HG03196 (cell line): ENCODE measurements at regions not wholly inside any gene's neighbourhood (a gene's known extent, or its start where the extent isn't known, plus 50 kb on each side); places are given as distances from the start of the nearest gene placed in this dataset.
"Not testable (repeated sequence)": the region's sequence is repeated elsewhere in the genome, so short reads cannot be mapped to it uniquely, and the experiment has no call there.

Experiments used
- ATAC-seq: cut with Tn5 transposase; IDR thresholded peaks from one replicate; pipeline ENCODE4 v1.9.1; 2021; ENCODE audit not compliant: unreplicated experiment

GRCh38 chr13:54390841-54391240, 1362.2 kb downstream of the OLFM4 start:
- ATAC-seq = no peak

DNA sequence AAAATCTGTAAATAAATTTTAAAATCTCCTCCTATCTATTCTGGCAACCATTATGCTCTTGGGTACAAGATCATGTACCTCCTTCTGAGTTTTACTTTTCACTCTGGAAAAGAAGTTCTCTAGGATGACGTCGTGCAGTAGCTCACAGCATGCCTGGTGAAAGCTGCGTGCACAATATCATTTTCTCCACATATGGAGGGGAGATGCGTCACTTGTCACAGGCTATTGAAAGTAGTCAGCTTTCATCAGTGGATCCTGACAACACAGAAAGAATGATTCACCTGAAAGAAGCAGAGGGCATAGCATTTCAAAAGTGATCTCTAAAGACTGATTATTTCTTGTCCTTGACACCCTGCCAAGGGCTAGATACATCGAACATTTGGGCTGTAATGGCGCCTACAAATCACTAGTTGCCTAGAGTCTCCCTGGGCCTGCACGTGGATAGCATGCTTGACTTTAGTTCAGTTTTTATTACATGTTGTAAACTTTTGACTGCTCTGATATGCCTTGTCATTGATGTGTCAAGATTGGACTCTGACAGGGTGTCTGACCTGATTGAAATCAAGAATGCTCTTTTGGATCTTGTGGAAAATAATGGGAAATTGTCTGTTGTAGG, 1365.6 kb downstream of the OLFM4 start:
- ATAC-seq = no peak

DNA sequence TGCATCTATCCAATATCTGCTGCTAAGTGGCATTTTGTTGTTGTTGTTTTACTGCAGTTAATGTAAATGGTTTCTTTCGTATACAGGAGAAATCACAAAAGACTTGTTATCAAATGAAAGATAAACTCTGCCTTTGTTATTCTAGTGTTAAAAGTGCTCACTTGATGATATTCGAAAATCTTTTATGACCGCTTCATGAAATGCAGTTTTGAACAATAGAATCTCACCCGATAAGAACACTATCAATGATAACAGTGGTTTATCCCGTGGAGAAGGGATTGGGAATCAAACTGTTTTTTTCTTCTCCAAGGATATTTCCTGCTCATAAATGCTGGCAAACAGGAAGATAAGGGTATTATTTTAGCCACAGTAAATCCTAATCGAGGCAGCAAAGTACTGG, 1366.3 kb downstream of the OLFM4 start:
- no peak for ATAC-seq

GRCh38 chr13:54402495-54402894, 1373.9 kb downstream of the OLFM4 start:
- ATAC-seq = no peak

DNA sequence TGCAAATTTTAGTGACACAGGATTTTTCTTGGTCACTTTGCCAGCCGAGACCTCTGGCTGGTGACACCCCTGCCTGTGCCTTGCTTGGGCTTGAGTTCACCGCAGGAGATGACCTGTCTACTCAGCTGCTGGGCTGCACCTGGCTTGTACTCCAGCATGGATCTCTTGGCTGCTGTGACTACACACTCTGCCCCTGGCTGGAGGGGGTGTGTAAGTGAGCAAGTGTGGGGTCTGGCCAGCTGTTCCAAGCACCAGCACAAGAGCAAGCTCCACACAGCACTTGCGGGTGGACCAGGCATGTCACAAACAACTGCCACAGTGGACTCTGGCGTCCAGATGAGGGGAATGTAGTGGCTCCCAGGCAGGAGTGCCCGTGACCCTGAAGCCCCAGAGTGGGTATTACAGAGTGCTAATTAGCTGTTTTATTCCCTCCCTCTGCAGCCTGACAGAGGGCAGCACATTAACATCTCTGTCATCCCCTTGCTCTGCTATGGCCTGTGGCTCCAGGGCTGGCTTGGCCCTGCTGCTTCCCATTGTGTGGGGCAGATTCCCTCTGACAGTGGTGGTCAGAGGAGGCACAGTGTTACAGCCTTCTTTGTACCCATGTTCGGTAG, 1387.2 kb downstream of the OLFM4 start:
- no peak for ATAC-seq

- ATAC-seq = not testable (repeated sequence)
Observed at GRCh38 chr13:54422946-54423345, 1394.3 kb downstream of the OLFM4 start.

DNA sequence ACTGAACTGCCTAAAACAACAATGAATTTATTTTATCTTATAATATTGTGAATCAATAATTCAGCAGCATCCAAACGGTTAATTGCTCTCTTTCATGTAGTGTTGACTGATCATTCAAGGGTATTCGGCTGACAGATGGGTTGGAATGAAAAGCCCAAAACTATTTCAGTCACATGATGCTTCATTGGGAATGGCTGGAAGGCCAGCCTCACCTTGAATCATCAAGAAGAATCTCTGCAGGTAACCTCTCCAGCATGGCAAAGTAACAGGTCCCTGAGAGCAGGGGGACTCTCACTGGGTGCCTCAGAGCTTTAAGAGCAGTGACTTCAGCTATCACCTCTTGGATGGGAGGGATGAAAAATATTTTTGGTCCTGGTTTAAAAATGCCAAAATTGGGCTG, 1395.7 kb downstream of the OLFM4 start:
- ATAC-seq = no peak

- ATAC-seq = no peak
Observed at GRCh38 chr13:54433493-54434206, 1405.0 kb downstream of the OLFM4 start.

- not testable (repeated sequence) for ATAC-seq
Observed at GRCh38 chr13:54440853-54441400, 1412.3 kb downstream of the OLFM4 start.

DNA sequence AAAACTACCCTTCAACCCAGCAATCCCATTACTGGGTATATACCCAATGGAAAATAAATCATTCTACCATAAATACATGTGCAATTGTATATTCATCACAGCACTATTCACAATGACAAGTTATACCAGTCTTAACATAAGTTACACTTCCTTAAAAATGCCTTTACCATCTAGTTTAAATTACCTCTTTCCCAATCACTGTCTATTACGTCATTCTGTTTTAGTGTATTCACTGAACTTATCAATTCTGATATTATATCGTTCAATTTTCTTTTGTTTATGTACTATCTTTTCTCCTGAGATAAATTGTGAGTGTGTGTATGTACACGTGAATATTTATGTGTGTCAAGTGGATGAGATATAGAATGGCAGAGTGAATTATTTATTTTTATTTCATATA, 1416.8 kb downstream of the OLFM4 start:
- no peak for ATAC-seq

GRCh38 chr13:54445865-54446264, 1417.3 kb downstream of the OLFM4 start:
- no peak for ATAC-seq

- no peak for ATAC-seq
Observed at GRCh38 chr13:54449922-54450321, 1421.3 kb downstream of the OLFM4 start.

DNA sequence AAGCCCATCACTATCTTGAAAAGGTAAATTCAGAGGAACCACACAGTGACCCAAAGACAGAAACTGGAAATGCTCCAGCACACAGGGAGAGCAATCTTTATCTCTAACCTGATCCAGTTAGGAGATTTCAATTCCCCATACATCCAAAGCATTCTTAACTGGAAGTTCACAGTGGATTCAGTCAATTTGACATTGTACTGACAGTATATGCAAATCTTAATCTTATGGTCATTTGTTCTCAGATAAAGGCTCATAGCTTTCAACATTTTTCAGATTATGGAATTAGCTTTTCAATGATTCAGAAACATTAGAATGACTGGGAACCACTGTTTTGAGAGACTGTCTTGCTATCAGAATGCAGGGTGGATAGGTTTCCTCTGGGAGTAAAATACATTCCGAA, 1455.6 kb downstream of the OLFM4 start:
- no peak for ATAC-seq

DNA sequence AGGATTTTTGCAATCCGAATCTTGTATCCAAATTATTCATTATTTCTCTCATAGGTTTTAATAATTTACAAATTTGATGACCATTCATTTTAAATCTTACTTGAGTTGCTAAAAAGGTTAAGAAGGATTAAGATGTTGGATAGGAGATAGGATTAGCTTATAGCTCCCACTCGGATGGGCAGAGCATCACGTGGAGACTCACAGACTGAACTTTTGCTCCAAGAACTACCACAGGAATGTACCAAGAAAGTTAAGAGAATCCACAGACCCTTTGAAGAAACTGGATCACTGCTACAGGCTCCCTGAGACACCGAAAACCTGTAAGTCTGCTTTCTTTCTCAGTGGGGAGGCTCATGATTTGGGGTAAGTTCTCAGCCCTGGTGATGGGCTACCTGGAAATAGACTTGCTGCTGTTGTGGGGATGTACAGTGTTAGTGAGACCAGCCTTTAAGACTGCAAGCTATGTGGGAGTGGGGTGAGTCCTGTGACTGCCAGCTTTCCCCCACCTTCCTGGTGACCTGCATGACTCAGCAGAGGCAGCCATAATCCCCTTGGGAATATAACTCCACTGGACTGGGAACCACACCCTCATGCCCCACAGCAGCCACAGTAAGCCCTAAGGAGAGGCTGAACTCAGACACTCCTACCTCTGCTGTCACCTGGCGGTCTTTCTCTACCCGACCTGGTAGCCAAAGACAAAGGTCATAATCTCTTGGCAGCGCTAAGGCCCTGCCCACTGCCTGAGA, 1458.0 kb downstream of the OLFM4 start:
- no peak for ATAC-seq

- ATAC-seq = no peak
Observed at GRCh38 chr13:54489359-54489758, 1460.7 kb downstream of the OLFM4 start.

GRCh38 chr13:54492995-54493394, 1464.4 kb downstream of the OLFM4 start:
- no peak for ATAC-seq

DNA sequence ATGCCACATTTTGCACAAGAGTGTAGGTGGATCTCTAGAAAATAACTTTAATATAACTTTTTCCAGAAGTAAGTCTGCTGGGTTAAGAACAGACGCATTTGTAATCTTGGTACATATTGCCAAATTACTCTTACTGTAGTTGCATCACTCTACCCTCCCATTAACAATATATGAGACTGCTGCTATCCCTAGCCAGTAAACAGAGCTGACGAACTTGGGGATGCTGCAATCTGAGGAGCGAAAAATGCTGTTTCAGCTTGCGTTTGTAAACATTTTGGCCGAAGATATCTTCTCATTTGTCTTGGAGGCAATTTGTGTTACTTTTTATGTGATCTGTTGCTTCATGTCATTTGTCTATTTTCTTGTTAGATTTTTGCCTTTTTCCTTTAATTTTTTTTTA, 1482.8 kb downstream of the OLFM4 start:
- ATAC-seq = no peak

GRCh38 chr13:54513254-54513653, 1484.6 kb downstream of the OLFM4 start:
- no peak for ATAC-seq

GRCh38 chr13:54536112-54536511, 1507.5 kb downstream of the OLFM4 start:
- ATAC-seq = no peak

GRCh38 chr13:54563286-54563685, 1534.7 kb downstream of the OLFM4 start:
- ATAC-seq = no peak

- not testable (repeated sequence) for ATAC-seq
Observed at GRCh38 chr13:54572037-54572436, 1543.4 kb downstream of the OLFM4 start.
